ENCODE measurements at regions not wholly inside any gene's neighbourhood (a gene's known extent, or its start where the extent isn't known, plus 50 kb on each side); places are given as distances from the start of the nearest gene placed in this dataset.

- intact Hi-C loops (cut with micrococcal nuclease) = no loop called here
- no peak overlapping the region for H3K27ac Mint-ChIP-seq
- no peak overlapping the region for H3K4me3 Mint-ChIP-seq
- H3K27me3 Mint-ChIP-seq = no peaks in the 10 kb centered on the region
- H3K4me1 Mint-ChIP-seq (ENCODE audit: low read depth) = no peaks in the 10 kb centered on the region
- no peaks in the 10 kb centered on the region for H3K9me3 Mint-ChIP-seq
- ChIA-PET POLR2A (no interaction called here), CTCF (no interaction called here)
- DNase-seq = no peak
- no peaks in the 10 kb centered on the region for H3K36me3 Mint-ChIP-seq (ENCODE audit: low read depth)
- TF ChIP-seq, protein P1, sequence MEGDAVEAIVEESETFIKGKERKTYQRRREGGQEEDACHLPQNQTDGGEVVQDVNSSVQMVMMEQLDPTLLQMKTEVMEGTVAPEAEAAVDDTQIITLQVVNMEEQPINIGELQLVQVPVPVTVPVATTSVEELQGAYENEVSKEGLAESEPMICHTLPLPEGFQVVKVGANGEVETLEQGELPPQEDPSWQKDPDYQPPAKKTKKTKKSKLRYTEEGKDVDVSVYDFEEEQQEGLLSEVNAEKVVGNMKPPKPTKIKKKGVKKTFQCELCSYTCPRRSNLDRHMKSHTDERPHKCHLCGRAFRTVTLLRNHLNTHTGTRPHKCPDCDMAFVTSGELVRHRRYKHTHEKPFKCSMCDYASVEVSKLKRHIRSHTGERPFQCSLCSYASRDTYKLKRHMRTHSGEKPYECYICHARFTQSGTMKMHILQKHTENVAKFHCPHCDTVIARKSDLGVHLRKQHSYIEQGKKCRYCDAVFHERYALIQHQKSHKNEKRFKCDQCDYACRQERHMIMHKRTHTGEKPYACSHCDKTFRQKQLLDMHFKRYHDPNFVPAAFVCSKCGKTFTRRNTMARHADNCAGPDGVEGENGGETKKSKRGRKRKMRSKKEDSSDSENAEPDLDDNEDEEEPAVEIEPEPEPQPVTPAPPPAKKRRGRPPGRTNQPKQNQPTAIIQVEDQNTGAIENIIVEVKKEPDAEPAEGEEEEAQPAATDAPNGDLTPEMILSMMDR (IDR thresholded peaks at IDR 0.05) = no peak
- no peak for ATAC-seq
Observed at GRCh38 chr6:120122401-120122800, 772.8 kb upstream of the MAN1A1 start.

DNA sequence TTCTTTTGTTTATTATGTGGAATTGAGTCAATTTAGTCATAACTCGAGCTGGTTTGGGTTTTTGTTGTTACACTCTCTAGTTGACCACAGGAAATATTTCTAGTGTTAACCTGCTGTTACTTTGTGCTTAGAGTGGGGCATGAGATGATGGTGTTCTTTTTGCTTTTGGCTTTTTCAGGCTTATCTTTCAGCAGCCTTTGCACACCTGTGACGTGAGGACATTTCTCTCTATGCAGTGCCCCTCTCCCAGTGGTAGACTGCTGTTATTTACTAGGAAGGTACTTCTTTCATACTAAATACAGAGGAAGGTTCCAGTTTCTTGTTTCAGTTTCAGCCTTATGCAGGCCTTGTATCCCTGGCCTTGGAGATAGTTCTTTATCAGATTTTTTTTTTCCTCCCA, 766.8 kb upstream of the MAN1A1 start:
- Mint-ChIP-seq H3K27me3 (no peaks in the 10 kb centered on the region), H3K9me3 (no peaks in the 10 kb centered on the region), H3K27ac (no peak overlapping the region), H3K36me3 (ENCODE audit: low read depth) (no peaks in the 10 kb centered on the region), H3K4me3 (no peak overlapping the region), H3K4me1 (ENCODE audit: low read depth) (no peaks in the 10 kb centered on the region)
- no peak for DNase-seq
- CTCF ChIA-PET = no interaction called here
- TF ChIP-seq, protein P1 (IDR thresholded peaks at IDR 0.05) = no peak
- ATAC-seq = no peak
- intact Hi-C loops (cut with micrococcal nuclease) = no loop called here
- POLR2A ChIA-PET = no interaction called here

DNA sequence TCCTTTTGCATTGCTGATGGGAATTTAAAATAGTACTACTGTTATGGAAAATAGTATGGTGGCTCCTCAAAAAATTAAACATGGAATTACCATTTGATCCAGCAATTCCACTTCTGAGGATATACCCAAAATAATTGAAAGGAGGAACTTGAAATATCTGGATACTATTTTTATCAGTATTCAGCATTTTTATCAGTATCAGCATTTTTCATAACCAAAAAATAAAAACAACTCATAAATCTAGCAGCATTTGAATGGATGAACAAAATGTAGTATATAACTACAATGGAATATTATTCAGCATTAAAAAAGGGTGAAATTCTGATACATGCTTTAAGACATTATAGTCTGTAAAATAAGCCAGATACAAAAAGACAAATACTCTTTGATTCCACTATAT, 763.4 kb upstream of the MAN1A1 start:
- Mint-ChIP-seq H3K9me3 (no peaks in the 10 kb centered on the region), H3K36me3 (ENCODE audit: low read depth) (no peaks in the 10 kb centered on the region), H3K27me3 (no peaks in the 10 kb centered on the region), H3K4me3 (no peak overlapping the region), H3K4me1 (ENCODE audit: low read depth) (no peaks in the 10 kb centered on the region), H3K27ac (no peak overlapping the region)
- CTCF ChIA-PET = no interaction called here
- ATAC-seq = no peak
- TF ChIP-seq, protein P1 (IDR thresholded peaks at IDR 0.05) = no peak
- DNase-seq = no peak
- POLR2A ChIA-PET = no interaction called here
- intact Hi-C loops (cut with micrococcal nuclease) = no loop called here

GRCh38 chr6:120111001-120111400, 761.4 kb upstream of the MAN1A1 start:
- Mint-ChIP-seq H3K4me1 (ENCODE audit: low read depth) (no peaks in the 10 kb centered on the region), H3K27me3 (no peaks in the 10 kb centered on the region), H3K36me3 (ENCODE audit: low read depth) (no peaks in the 10 kb centered on the region), H3K27ac (no peak overlapping the region), H3K9me3 (no peaks in the 10 kb centered on the region), H3K4me3 (no peak overlapping the region)
- POLR2A ChIA-PET = no interaction called here
- no peak for DNase-seq
- TF ChIP-seq, protein P1 (IDR thresholded peaks at IDR 0.05) = no peak
- ATAC-seq = no peak
- intact Hi-C loops (cut with micrococcal nuclease) = no loop called here
- CTCF ChIA-PET = no interaction called here

- intact Hi-C loops (cut with micrococcal nuclease) = no loop called here
- DNase-seq (no peak), ATAC-seq (no peak)
- no peak overlapping the region for H3K4me3 Mint-ChIP-seq
- CTCF ChIA-PET = no interaction called here
- H3K36me3 Mint-ChIP-seq (ENCODE audit: low read depth) = no peaks in the 10 kb centered on the region
- POLR2A ChIA-PET = no interaction called here
- no peak overlapping the region for H3K27ac Mint-ChIP-seq
- TF ChIP-seq, protein P1 (IDR thresholded peaks at IDR 0.05) = no peak
- H3K4me1 Mint-ChIP-seq (ENCODE audit: low read depth) = no peaks in the 10 kb centered on the region
- no peaks in the 10 kb centered on the region for H3K9me3 Mint-ChIP-seq
- H3K27me3 Mint-ChIP-seq = no peaks in the 10 kb centered on the region
Observed at GRCh38 chr6:120108061-120108795, 758.7 kb upstream of the MAN1A1 start.

Measured in activated CD8-positive, alpha-beta T cell treated with anti-CD3 and anti-CD28 coated beads for 36 hours (primary cell).